ENCODE measurements at regions not wholly inside any gene's neighbourhood (a gene's known extent, or its start where the extent isn't known, plus 50 kb on each side); places are given as distances from the start of the nearest gene placed in this dataset.

DNA sequence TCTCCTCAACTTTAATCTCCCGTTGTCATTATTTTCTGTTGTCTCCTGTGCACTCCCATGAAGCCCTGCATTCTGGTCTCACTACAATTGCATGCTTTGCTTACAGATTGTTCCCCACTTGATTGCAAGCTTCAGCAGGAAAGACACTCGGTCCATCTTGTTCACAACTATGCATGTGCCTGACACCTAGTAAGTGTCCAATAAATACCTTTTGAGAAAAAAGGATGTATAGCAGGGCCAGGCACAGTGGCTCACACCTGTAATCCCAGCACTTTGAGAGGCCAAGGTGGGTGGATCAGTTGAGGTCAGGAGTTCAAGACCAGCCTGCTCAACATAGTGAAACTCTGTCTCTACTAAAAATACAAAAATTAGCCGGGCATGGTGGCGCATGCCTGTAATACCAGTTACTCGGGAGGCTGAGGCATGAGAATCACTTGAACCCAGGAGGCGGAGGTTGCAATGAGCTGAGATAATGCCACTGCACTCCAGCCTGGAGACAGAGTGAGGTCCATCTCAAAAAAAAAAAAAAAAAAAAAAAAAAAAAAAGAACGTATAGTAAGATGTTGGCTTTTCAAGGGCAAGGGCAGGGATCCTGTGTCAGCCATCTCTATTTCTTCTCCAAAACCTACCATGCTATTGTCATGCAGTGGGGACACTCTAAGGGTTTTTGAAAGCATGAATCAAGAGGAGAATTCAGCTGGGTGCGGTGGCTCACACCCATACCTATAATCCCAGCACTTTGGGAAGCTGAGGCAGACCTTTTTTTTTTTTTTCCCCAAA, 338.3 kb downstream of the MYCN start:
- H3K36me3 Mint-ChIP-seq (ENCODE audit: low read depth), result no peaks in the 10 kb centered on the region
- no peak overlapping the region for H3K27ac Mint-ChIP-seq
- H3K4me3 Mint-ChIP-seq, result no peak overlapping the region

DNA sequence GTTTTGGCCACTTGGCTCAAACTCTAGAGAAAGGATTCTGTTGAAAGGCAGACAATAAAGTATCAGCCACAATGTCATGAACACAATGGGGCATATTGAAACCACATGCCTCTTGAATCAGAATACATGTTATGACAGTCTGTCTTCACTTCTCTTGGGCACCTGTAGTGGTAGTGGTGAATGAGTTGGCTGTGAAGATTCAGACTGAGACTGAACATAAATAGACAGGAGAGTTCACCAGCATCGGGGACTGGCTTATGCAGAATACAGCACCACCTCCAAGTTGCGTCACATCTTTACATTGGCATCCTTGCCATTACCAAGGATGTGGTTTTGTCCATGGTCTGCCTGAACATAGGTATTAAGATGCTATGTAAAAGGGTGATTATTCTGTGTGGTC, 336.8 kb downstream of the MYCN start:
- no peak for ATAC-seq
- no peaks in the 10 kb centered on the region for H3K9me3 ChIP-seq (ENCODE audit: control insufficient read depth, low read length, poor library complexity, severe bottlenecking)
- Mint-ChIP-seq H3K4me3 (no peak overlapping the region), H3K27me3 (no peaks in the 10 kb centered on the region), H3K4me1 (no peaks in the 10 kb centered on the region), H3K27ac (no peak overlapping the region), H3K36me3 (ENCODE audit: low read depth) (no peaks in the 10 kb centered on the region)
- no peak for DNase-seq

More for the DNA sequence above, 338.3 kb downstream of the MYCN start:
- no peak for DNase-seq
- H3K4me1 Mint-ChIP-seq, result no peaks in the 10 kb centered on the region
- H3K27me3 Mint-ChIP-seq, result peaks cover 4% of the 10 kb centered on the region
- no peaks in the 10 kb centered on the region for H3K9me3 ChIP-seq (ENCODE audit: control insufficient read depth, low read length, poor library complexity, severe bottlenecking)
- ATAC-seq, result no peak

DNA sequence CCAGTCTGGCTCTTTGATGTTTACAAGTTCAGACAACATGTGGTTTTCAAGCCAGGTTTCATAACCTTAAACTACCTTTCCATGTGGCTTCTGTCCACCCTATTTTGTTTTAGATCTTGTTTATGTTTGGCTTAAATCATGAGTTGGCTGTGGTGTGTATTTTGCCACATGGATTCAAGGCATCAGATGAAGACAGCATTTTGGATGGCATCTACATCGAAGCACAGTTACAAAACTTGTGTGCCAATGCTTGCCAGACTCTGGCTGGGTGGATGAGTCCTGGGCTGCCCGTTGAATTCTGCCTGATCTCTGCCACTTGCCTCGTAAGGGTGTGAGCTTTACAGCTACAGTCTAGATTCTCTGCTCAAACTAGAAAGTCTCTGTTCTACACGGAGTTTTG, 335.3 kb downstream of the MYCN start:
- H3K4me1 Mint-ChIP-seq, result no peaks in the 10 kb centered on the region
- no peak overlapping the region for H3K27ac Mint-ChIP-seq
- DNase-seq (no peak), ATAC-seq (no peak)
- H3K27me3 Mint-ChIP-seq, result no peaks in the 10 kb centered on the region
- H3K9me3 ChIP-seq (ENCODE audit: control insufficient read depth, low read length, poor library complexity, severe bottlenecking), result no peaks in the 10 kb centered on the region
- H3K36me3 Mint-ChIP-seq (ENCODE audit: low read depth), result no peaks in the 10 kb centered on the region
- H3K4me3 Mint-ChIP-seq, result no peak overlapping the region

DNA sequence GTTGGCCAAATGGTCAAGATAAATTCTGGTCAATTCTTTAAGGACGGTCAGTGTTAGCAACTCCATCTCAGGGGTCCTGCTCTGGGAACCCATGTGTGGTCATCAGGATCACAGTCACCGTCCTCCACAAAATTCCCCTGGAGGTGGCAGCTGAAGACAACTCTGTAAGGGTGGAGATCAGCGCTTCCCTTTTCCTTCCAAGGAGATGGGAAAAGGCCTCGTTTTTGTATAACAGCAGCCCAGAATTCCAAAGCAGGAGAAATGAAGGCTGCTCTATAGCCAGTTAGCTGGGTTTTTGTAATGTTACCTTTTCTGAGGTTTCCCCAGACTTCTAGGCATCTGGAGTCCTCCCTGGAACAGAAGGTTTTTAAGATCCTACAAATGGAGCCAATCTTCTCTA, 334.8 kb downstream of the MYCN start:
- Mint-ChIP-seq H3K36me3 (ENCODE audit: low read depth) (no peaks in the 10 kb centered on the region), H3K4me3 (no peak overlapping the region), H3K27me3 (no peaks in the 10 kb centered on the region), H3K4me1 (no peaks in the 10 kb centered on the region), H3K27ac (no peak overlapping the region)
- no peaks in the 10 kb centered on the region for H3K9me3 ChIP-seq (ENCODE audit: control insufficient read depth, low read length, poor library complexity, severe bottlenecking)
- ATAC-seq (no peak), DNase-seq (no peak)

DNA sequence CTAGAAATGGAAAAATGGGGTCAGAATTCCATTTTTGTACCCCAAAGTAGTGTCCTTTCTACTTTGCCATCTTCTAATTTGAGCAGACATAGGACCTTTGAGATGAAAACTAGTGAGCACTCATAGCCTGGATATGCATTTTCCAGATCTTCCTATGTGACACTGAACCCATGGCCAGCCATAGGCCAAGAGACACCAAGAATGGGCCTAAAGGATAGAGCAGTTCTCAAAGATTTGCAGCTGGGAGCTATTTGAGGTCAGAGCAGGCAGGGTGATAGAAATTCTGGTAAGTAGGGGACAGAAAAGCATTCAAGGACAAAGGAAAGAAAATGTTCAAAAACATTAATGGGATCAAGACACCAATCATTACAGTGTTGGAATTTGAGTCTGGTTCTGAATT, 332.8 kb downstream of the MYCN start:
- no peaks in the 10 kb centered on the region for H3K9me3 ChIP-seq (ENCODE audit: control insufficient read depth, low read length, poor library complexity, severe bottlenecking)
- Mint-ChIP-seq H3K36me3 (ENCODE audit: low read depth) (no peaks in the 10 kb centered on the region), H3K4me1 (no peaks in the 10 kb centered on the region), H3K4me3 (no peak overlapping the region), H3K27ac (no peak overlapping the region), H3K27me3 (no peaks in the 10 kb centered on the region)
- DNase-seq (no peak), ATAC-seq (no peak)

DNA sequence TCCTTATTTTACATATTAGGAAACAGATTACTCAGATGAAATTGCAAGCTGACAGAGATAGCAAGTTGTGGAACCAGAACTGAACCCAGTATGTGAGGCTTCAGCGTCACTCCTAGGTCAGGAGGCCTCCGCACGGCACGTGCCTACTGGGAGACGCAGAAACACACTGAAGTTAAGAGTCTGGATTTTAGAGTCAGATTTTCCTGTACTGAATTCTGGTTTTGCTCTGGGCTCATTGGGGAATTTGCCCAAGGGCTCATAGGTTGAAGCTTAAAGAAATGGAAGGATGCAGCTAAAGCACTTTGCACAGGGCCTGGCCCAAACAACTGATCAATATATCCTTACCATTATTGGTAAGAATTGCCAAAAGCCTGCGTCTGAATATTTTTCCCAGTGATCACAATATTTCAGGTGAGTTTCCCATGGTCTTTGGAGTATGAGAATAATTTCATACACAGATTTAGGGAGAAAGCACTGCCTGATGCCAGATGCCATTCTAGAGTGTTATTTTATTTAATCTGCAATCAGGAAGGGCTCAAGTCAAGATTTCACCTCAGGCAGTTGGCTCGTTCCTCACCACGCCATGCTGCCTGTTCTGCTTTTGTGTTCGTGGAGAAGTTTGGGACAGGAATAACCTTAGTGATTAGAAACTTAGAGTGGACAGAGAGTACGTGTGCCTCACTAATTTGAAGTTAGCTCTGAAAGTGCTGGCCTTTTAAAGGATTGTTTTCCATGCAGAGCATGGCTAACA, 331.9 kb downstream of the MYCN start:
- no peak for ATAC-seq
- H3K27ac Mint-ChIP-seq, result no peak overlapping the region
- no peak for DNase-seq
- no peaks in the 10 kb centered on the region for H3K36me3 Mint-ChIP-seq (ENCODE audit: low read depth)
- H3K4me3 Mint-ChIP-seq, result no peak overlapping the region
- H3K27me3 Mint-ChIP-seq, result no peaks in the 10 kb centered on the region
- no peaks in the 10 kb centered on the region for H3K9me3 ChIP-seq (ENCODE audit: control insufficient read depth, low read length, poor library complexity, severe bottlenecking)
- H3K4me1 Mint-ChIP-seq, result no peaks in the 10 kb centered on the region

DNA sequence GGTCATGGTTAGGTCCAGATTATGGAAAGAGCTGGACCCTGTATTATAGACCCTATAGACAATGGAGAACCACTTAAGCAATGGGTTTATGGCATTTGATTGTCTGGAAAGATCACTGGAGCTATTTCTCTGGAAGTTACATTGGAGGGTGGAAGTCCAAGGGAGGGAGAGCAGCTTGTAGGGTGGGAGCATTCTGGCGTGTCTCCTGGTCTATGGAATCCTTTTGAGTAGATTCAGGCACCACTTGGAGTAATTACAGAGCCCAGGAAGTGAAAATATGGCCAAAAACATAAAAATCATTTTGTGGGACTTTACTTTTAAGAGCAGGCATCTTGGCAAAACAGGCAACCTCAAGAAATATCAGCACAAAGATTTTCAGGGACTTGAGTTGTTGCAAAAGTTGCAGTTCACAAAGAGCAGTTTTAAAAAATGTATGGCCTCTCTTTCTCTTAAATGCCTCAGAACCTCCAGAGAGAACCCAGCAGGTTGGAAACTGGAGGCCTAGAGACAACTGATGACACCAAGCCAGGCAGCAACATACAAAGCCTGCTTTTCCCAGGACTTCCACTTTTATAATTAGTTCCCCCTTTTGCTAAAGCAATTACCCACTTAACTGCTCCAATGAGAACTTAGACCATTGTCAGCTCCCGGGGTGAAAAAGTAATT, 331.0 kb downstream of the MYCN start:
- Mint-ChIP-seq H3K36me3 (ENCODE audit: low read depth) (no peaks in the 10 kb centered on the region), H3K4me3 (no peak overlapping the region), H3K27me3 (no peaks in the 10 kb centered on the region), H3K4me1 (no peaks in the 10 kb centered on the region), H3K27ac (no peak overlapping the region)
- DNase-seq (no peak), ATAC-seq (no peak)
- H3K9me3 ChIP-seq (ENCODE audit: control insufficient read depth, low read length, poor library complexity, severe bottlenecking), result no peaks in the 10 kb centered on the region

DNA sequence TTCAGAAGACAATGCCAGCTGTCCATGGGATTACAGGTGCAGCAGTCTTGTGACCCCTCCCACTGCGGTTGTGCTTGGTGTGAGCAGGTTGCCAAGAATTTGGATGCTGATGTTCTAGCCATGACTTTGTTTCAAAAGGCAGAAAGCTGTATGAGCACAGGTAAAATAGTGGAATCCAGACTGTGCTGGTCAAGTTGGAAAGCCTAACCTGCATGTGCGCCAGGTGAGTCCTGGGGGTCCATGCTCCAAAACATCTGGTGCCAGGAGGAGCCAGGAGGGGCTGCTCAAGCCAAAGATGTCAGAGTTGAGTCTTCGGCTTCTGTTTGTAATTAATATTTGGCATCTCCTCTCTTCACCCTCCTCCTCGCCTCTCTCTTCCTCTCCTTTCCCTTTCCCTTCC, 330.1 kb downstream of the MYCN start:
- Mint-ChIP-seq H3K4me3 (no peak overlapping the region), H3K27ac (no peak overlapping the region), H3K4me1 (no peaks in the 10 kb centered on the region), H3K36me3 (ENCODE audit: low read depth) (no peaks in the 10 kb centered on the region), H3K27me3 (no peaks in the 10 kb centered on the region)
- ATAC-seq (no peak), DNase-seq (no peak)
- no peaks in the 10 kb centered on the region for H3K9me3 ChIP-seq (ENCODE audit: control insufficient read depth, low read length, poor library complexity, severe bottlenecking)

DNA sequence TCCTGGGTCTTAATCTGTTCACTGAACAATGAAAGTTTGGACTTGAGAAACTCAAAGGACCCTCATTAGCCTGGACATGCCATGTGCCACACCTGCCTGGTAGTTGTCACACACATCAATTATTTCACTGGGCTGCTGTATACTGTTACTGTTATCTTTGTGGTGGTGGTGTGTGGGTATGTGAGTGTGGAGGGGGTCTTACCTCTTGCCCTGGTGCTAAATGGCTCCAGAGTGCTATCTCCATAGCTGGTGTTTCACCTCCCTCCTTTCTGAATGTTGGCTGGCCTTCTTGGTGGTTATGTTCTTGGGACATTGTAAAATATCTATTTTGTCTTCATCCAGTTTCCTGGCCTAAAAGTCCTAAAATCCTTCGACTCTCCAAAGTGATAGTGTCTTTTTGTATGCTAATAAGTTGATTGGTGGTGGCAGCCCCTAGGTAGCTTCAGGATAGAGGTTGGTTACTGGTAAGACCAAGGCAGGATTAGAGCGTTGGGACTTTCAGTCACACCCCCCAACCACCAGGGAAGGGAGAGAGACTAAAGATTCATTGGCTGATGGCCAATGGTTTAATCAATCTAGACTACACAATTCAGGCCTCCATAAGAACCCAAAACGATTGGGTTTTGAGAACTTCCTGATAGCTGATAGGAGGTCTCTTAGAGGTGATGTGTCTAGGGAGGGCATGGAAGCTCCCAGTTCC, 328.1 kb downstream of the MYCN start:
- H3K4me1 Mint-ChIP-seq, result no peaks in the 10 kb centered on the region

DNA sequence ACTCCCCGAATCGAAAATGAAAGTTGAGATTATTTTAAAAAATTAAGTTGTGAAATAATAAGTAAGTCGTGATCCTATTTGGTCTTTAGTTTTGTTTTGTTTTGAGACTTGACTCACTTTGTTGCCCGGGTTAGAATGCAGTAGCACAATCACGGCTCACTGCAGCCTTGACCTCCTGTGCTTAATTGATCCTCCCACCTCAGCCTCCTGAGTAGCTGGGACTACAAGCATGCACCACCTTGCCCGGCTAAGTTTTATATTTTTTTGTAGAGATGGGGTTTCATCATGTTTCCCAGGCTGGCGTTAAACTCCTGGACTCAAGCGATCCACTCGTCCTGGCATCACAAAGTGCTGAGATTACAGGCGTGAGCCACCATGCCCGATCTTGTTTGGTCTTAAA, 326.2 kb downstream of the MYCN start:
- H3K4me3 Mint-ChIP-seq, result no peak overlapping the region
- ATAC-seq, result no peak
- H3K27me3 Mint-ChIP-seq, result no peaks in the 10 kb centered on the region
- no peak for DNase-seq
- no peaks in the 10 kb centered on the region for H3K9me3 ChIP-seq (ENCODE audit: control insufficient read depth, low read length, poor library complexity, severe bottlenecking)
- no peak overlapping the region for H3K27ac Mint-ChIP-seq
- no peaks in the 10 kb centered on the region for H3K36me3 Mint-ChIP-seq (ENCODE audit: low read depth)
- H3K4me1 Mint-ChIP-seq, result no peaks in the 10 kb centered on the region

More for the DNA sequence above, 328.1 kb downstream of the MYCN start:
- DNase-seq, result no peak
- ATAC-seq, result no peak
- Mint-ChIP-seq H3K36me3 (ENCODE audit: low read depth) (no peaks in the 10 kb centered on the region), H3K4me3 (no peak overlapping the region), H3K27ac (no peak overlapping the region), H3K27me3 (no peaks in the 10 kb centered on the region)
- H3K9me3 ChIP-seq (ENCODE audit: control insufficient read depth, low read length, poor library complexity, severe bottlenecking), result no peaks in the 10 kb centered on the region

DNA sequence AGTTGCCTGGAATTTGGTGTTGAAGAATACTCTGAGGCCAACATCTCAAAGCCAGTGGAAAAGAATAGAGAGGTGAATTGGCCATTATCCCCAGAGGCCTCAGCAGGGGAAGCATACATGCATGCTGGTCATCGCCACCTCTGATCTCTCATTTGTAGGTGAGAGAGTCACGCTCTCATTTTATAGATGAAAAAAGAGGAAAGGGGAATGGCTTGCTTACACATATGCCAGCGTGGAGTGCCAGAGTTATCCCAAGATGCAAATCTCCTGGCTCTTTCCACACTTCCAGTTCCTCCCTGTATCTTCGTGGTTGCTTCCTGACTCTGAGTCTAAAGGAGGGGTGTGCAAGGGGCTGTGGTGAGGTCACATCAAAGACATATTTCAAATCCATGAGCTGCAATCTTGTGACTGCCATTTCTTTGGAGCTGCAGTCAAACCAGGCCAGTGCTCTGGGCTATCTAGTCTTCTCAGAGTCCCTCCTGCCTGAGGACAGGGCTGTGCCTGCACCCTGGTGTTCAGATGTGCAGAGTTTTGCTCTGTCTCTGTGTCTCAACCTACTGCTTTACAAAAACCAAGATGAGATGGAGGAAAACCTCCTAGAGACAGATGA, 324.7 kb downstream of the MYCN start:
- ATAC-seq (no peak), DNase-seq (no peak)
- Mint-ChIP-seq H3K27me3 (no peaks in the 10 kb centered on the region), H3K27ac (no peak overlapping the region), H3K4me3 (no peak overlapping the region), H3K4me1 (no peaks in the 10 kb centered on the region), H3K36me3 (ENCODE audit: low read depth) (no peaks in the 10 kb centered on the region)
- H3K9me3 ChIP-seq (ENCODE audit: control insufficient read depth, low read length, poor library complexity, severe bottlenecking), result no peaks in the 10 kb centered on the region

DNA sequence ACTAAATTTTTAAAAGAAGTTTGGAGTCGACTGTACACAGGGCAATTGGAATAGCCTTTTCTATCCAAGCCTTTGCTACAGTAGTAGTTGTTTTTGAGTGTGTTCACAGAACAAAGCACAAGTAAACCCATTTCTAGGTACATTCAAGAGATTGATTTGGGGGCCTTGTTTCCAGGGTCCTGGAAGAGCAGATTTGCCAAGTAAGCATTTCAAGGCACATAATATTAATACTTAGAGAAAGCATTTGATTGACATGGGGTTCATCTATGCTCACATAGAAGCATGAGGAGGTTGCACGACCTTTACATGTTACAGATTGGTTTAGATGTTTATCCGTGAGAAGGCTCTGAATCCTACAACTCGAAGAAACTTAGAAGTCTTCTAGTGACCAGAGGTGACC, 324.1 kb downstream of the MYCN start:
- DNase-seq (no peak), ATAC-seq (no peak)
- H3K9me3 ChIP-seq (ENCODE audit: control insufficient read depth, low read length, poor library complexity, severe bottlenecking), result no peaks in the 10 kb centered on the region
- no peaks in the 10 kb centered on the region for H3K27me3 Mint-ChIP-seq
- H3K27ac Mint-ChIP-seq, result no peak overlapping the region
- no peaks in the 10 kb centered on the region for H3K4me1 Mint-ChIP-seq
- H3K4me3 Mint-ChIP-seq, result no peak overlapping the region
- H3K36me3 Mint-ChIP-seq (ENCODE audit: low read depth), result no peaks in the 10 kb centered on the region

Measured in T-helper 17 cell (primary cell).